ENCODE measurements at regions not wholly inside any gene's neighbourhood (a gene's known extent, or its start where the extent isn't known, plus 50 kb on each side); places are given as distances from the start of the nearest gene placed in this dataset.
A peak's percentile ranks its signal among the peaks of the same experiment; 100 is the strongest.

DNA sequence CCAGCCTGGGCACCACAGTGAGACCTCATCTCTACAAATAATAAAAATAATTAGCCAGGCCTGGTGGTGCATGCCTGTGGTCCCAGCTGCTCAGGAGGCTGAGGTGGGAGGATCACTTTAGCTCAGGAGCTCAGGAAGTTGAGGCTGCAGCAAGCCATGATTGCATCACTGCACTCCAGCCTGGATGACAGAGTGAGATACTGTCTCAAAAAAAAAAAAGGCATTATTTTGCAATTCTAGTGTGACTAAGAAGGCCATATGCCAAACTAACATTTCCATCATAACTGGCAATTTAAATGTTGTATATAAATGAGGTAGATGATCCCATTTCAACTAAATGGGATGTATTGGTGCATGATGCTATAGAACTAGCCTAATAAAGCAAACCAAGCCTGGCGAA lies 632.8 kb upstream of the KLF12 start:
- BruUV-seq (replicated peaks) = no TSS peak
- no peaks in the 10 kb centered on the region for H3K9me3 ChIP-seq (replicated peaks; ENCODE audit: control insufficient read depth, insufficient read depth, low read depth, low read length)
- no peak for FAIRE-seq
- DNase-seq (ENCODE audit: extremely low read depth in 1 of 4, low spot score in 3 of 4) = no peak
- H3K9ac ChIP-seq (ENCODE audit: insufficient read depth in 1 of 2, low read depth in 2 of 2, low read length in 2 of 2) = no peak overlapping the region
- ATAC-seq = no peak
- no peaks in the 10 kb centered on the region for H4K20me1 ChIP-seq (replicated peaks; ENCODE audit: control insufficient read depth, insufficient read depth, low read length)
- no peaks in the 10 kb centered on the region for H3K36me3 ChIP-seq (ENCODE audit: control insufficient read depth, insufficient read depth, low read length)
- no peaks in the 10 kb centered on the region for H3K4me1 ChIP-seq (replicated peaks in 1 of 2; ENCODE audit: control insufficient read depth in 2 of 2, insufficient read depth in 2 of 2, low read length in 2 of 2)
- in situ Hi-C loops (cut with MboI) = no loop called here
- 0% methylated on average over 1 of the region's 1 CpG for WGBS (ENCODE audit: insufficient coverage, low coverage, missing lambda C conversion rate)
- no peak overlapping the region for H3K4me2 ChIP-seq (ENCODE audit: insufficient read depth, low read length)
- H2AFZ ChIP-seq (ENCODE audit: low read depth, low read length) = no peak overlapping the region
- H3K79me2 ChIP-seq (ENCODE audit: control insufficient read depth, insufficient read depth, low read length) = no peaks in the 10 kb centered on the region
- TF ChIP-seq CAMTA2 (CRISPR knock-in tag; conservative IDR thresholded peaks at IDR 0.05) = no peak
- TF ChIP-seq ATF3 (IDR thresholded peaks at IDR 0.05) = peak; percentile 18; the same call in 1 of the 2 replicates
- TF ChIP-seq ATF3 (CRISPR knock-in tag; conservative IDR thresholded peaks at IDR 0.05) = no peak
- TF ChIP-seq, protein P1, sequence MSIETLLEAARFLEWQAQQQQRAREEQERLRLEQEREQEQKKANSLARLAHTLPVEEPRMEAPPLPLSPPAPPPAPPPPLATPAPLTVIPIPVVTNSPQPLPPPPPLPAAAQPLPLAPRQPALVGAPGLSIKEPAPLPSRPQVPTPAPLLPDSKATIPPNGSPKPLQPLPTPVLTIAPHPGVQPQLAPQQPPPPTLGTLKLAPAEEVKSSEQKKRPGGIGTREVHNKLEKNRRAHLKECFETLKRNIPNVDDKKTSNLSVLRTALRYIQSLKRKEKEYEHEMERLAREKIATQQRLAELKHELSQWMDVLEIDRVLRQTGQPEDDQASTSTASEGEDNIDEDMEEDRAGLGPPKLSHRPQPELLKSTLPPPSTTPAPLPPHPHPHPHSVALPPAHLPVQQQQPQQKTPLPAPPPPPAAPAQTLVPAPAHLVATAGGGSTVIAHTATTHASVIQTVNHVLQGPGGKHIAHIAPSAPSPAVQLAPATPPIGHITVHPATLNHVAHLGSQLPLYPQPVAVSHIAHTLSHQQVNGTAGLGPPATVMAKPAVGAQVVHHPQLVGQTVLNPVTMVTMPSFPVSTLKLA (conservative IDR thresholded peaks at IDR 0.05) = no peak
- no peak for TF ChIP-seq PATZ1 (CRISPR knock-in tag; IDR thresholded peaks at IDR 0.05; ENCODE audit: borderline replicate concordance)
- no peak for TF ChIP-seq CREB3L1 (IDR thresholded peaks at IDR 0.05; ENCODE audit: borderline replicate concordance, low read depth)
- TF ChIP-seq CEBPB (tag; IDR thresholded peaks at IDR 0.05) = peak; percentile 13; the same call in 1 of the 2 replicates
- TF ChIP-seq ZNF830 (CRISPR knock-in tag; IDR thresholded peaks at IDR 0.05) = no peak
- TF ChIP-seq CEBPG (CRISPR knock-in tag; IDR thresholded peaks at IDR 0.05) = no peak
- TF ChIP-seq CEBPG (tag; conservative IDR thresholded peaks at IDR 0.05 in 1 of 2, IDR thresholded peaks at IDR 0.05 in 1 of 2) = 0 out of 4 replicates have a peak, but pooled peaks have one; percentile 10 to 29
- no peaks in the 10 kb centered on the region for H3K27me3 ChIP-seq (ENCODE audit: control insufficient read depth in 2 of 2, insufficient read depth in 2 of 2, low read length in 2 of 2)
- ChIA-PET CTCF (ENCODE audit: low intra/inter-chr PET ratio) (no interaction called here), POLR2A (no interaction called here)
- no peaks in the 10 kb centered on the region for H3K9me1 ChIP-seq (ENCODE audit: control insufficient read depth, insufficient read depth, low read length)
- H3K27ac ChIP-seq (ENCODE audit: extremely low read depth, low read depth, low read length) = no peak overlapping the region
- H3K4me3 ChIP-seq = no peak overlapping the region
- intact Hi-C loops (cut with micrococcal nuclease) = no loop called here

Measured in K562 (cell line).